ENCODE measurements at regions not wholly inside any gene's neighbourhood (a gene's known extent, or its start where the extent isn't known, plus 50 kb on each side); places are given as distances from the start of the nearest gene placed in this dataset.

- Mint-ChIP-seq H3K27me3 (no peaks in the 10 kb centered on the region), H3K4me3 (no peak overlapping the region), H3K27ac (no peak overlapping the region), H3K9me3 (peaks cover 4 to 28% (median 13%) of the 10 kb centered on the region in 5 donors), H3K36me3 (peaks cover 0 to 2% (median 0%) of the 10 kb centered on the region in 3 donors), H3K4me1 (no peaks in the 10 kb centered on the region)
- no peaks in the 10 kb centered on the region for H3K27me3 ChIP-seq (ENCODE audit: insufficient read depth, low read length, poor library complexity, severe bottlenecking)
- no peak overlapping the region for H3K27ac ChIP-seq (ENCODE audit: low read depth, low read length)
- no peaks in the 10 kb centered on the region for H3K4me1 ChIP-seq (ENCODE audit: insufficient read depth, low read length)
- no peak overlapping the region for H3K4me3 ChIP-seq (ENCODE audit: low read length)
- no peaks in the 10 kb centered on the region for H3K9me3 ChIP-seq (ENCODE audit: low read length)
- no peaks in the 10 kb centered on the region for H3K36me3 ChIP-seq (ENCODE audit: insufficient read depth, low read length)
- CTCF ChIA-PET = no interaction called here
- POLR2A ChIA-PET = no interaction called here
- no peak for DNase-seq
These were observed 546.1 kb downstream of the GBA3 start for GRCh38 chr4:23238848-23239247.

- Mint-ChIP-seq H3K36me3 (peaks cover 0 to 2% (median 0%) of the 10 kb centered on the region in 3 donors), H3K27me3 (no peaks in the 10 kb centered on the region), H3K4me3 (no peak overlapping the region), H3K27ac (no peak overlapping the region), H3K9me3 (peaks cover 2 to 30% (median 11%) of the 10 kb centered on the region in 5 donors), H3K4me1 (no peaks in the 10 kb centered on the region)
- H3K36me3 ChIP-seq (ENCODE audit: insufficient read depth, low read length) = no peaks in the 10 kb centered on the region
- POLR2A ChIA-PET = no interaction called here
- CTCF ChIA-PET = no interaction called here
- no peak for DNase-seq
- H3K4me3 ChIP-seq (ENCODE audit: low read length) = no peak overlapping the region
- H3K4me1 ChIP-seq (ENCODE audit: insufficient read depth, low read length) = no peaks in the 10 kb centered on the region
- no peaks in the 10 kb centered on the region for H3K27me3 ChIP-seq (ENCODE audit: insufficient read depth, low read length, poor library complexity, severe bottlenecking)
- H3K9me3 ChIP-seq (ENCODE audit: low read length) = no peaks in the 10 kb centered on the region
- no peak overlapping the region for H3K27ac ChIP-seq (ENCODE audit: low read depth, low read length)
These were observed 545.0 kb downstream of the GBA3 start for GRCh38 chr4:23237771-23238170.

GRCh38 chr4:23235628-23236390 lies 543.1 kb downstream of the GBA3 start:
- H3K27me3 ChIP-seq (ENCODE audit: insufficient read depth, low read length, poor library complexity, severe bottlenecking) = no peaks in the 10 kb centered on the region
- H3K4me1 ChIP-seq (ENCODE audit: insufficient read depth, low read length) = no peaks in the 10 kb centered on the region
- ChIA-PET POLR2A (no interaction called here), CTCF (no interaction called here)
- H3K36me3 Mint-ChIP-seq = no peaks in the 10 kb centered on the region
- no peaks in the 10 kb centered on the region for H3K4me1 Mint-ChIP-seq
- no peak overlapping the region for H3K27ac ChIP-seq (ENCODE audit: low read depth, low read length)
- H3K4me3 Mint-ChIP-seq = no peak overlapping the region
- H3K27me3 Mint-ChIP-seq = no peaks in the 10 kb centered on the region
- H3K4me3 ChIP-seq (ENCODE audit: low read length) = no peak overlapping the region
- no peak overlapping the region for H3K27ac Mint-ChIP-seq
- no peak for DNase-seq
- no peaks in the 10 kb centered on the region for H3K9me3 ChIP-seq (ENCODE audit: low read length)
- no peaks in the 10 kb centered on the region for H3K36me3 ChIP-seq (ENCODE audit: insufficient read depth, low read length)
- H3K9me3 Mint-ChIP-seq = peaks cover 2 to 44% (median 6%) of the 10 kb centered on the region in 5 donors

GRCh38 chr4:23234716-23235115 lies 542.0 kb downstream of the GBA3 start:
- DNase-seq = no peak
- H3K4me3 Mint-ChIP-seq = no peak overlapping the region
- H3K27ac Mint-ChIP-seq = no peak overlapping the region
- H3K27me3 Mint-ChIP-seq = no peaks in the 10 kb centered on the region
- Histone ChIP-seq H3K27me3 (ENCODE audit: insufficient read depth, low read length, poor library complexity, severe bottlenecking) (no peaks in the 10 kb centered on the region), H3K36me3 (ENCODE audit: insufficient read depth, low read length) (no peaks in the 10 kb centered on the region), H3K4me1 (ENCODE audit: insufficient read depth, low read length) (no peaks in the 10 kb centered on the region), H3K9me3 (ENCODE audit: low read length) (no peaks in the 10 kb centered on the region), H3K27ac (ENCODE audit: low read depth, low read length) (no peak overlapping the region), H3K4me3 (ENCODE audit: low read length) (no peak overlapping the region)
- ChIA-PET POLR2A (no interaction called here), CTCF (no interaction called here)
- no peaks in the 10 kb centered on the region for H3K36me3 Mint-ChIP-seq
- no peaks in the 10 kb centered on the region for H3K4me1 Mint-ChIP-seq
- peaks cover 0 to 36% (median 3%) of the 10 kb centered on the region in 5 donors for H3K9me3 Mint-ChIP-seq

- H3K4me3 ChIP-seq (ENCODE audit: low read length) = no peak overlapping the region
- no peaks in the 10 kb centered on the region for H3K36me3 ChIP-seq (ENCODE audit: insufficient read depth, low read length)
- Mint-ChIP-seq H3K9me3 (peaks cover 0 to 36% (median 3%) of the 10 kb centered on the region in 5 donors), H3K27ac (no peak overlapping the region), H3K4me3 (no peak overlapping the region), H3K4me1 (no peaks in the 10 kb centered on the region), H3K27me3 (no peaks in the 10 kb centered on the region), H3K36me3 (no peaks in the 10 kb centered on the region)
- ChIA-PET POLR2A (no interaction called here), CTCF (no interaction called here)
- no peaks in the 10 kb centered on the region for H3K4me1 ChIP-seq (ENCODE audit: insufficient read depth, low read length)
- H3K27ac ChIP-seq (ENCODE audit: low read depth, low read length) = no peak overlapping the region
- H3K9me3 ChIP-seq (ENCODE audit: low read length) = no peaks in the 10 kb centered on the region
- H3K27me3 ChIP-seq (ENCODE audit: insufficient read depth, low read length, poor library complexity, severe bottlenecking) = no peaks in the 10 kb centered on the region
- no peak for DNase-seq
These were observed 541.3 kb downstream of the GBA3 start for GRCh38 chr4:23234018-23234417.

GRCh38 chr4:23233596-23233995 lies 540.9 kb downstream of the GBA3 start:
- Histone ChIP-seq H3K4me3 (ENCODE audit: low read length) (no peak overlapping the region), H3K9me3 (ENCODE audit: low read length) (no peaks in the 10 kb centered on the region)

GRCh38 chr4:23232987-23233386 lies 540.2 kb downstream of the GBA3 start:
- no peaks in the 10 kb centered on the region for H3K36me3 Mint-ChIP-seq
- no peaks in the 10 kb centered on the region for H3K27me3 Mint-ChIP-seq
- H3K9me3 Mint-ChIP-seq = peaks cover 0 to 32% (median under 1%) of the 10 kb centered on the region in 5 donors
- H3K36me3 ChIP-seq (ENCODE audit: insufficient read depth, low read length) = no peaks in the 10 kb centered on the region
- DNase-seq = no peak
- no peaks in the 10 kb centered on the region for H3K4me1 ChIP-seq (ENCODE audit: insufficient read depth, low read length)
- H3K27me3 ChIP-seq (ENCODE audit: insufficient read depth, low read length, poor library complexity, severe bottlenecking) = no peaks in the 10 kb centered on the region
- CTCF ChIA-PET = interaction anchor here (1.0 kb wide), 1 partner anchor 8 kb away, joined by 3 read pairs; no protein-coding TSS in a partner anchor
- POLR2A ChIA-PET = no interaction called here
- no peak overlapping the region for H3K27ac ChIP-seq (ENCODE audit: low read depth, low read length)
- no peaks in the 10 kb centered on the region for H3K4me1 Mint-ChIP-seq
- H3K4me3 Mint-ChIP-seq = no peak overlapping the region
- H3K4me3 ChIP-seq (ENCODE audit: low read length) = no peak overlapping the region
- H3K27ac Mint-ChIP-seq = peak overlapping the region in 1 of 8 donors; percentile 15
- H3K9me3 ChIP-seq (ENCODE audit: low read length) = no peaks in the 10 kb centered on the region

More at GRCh38 chr4:23233596-23233995, 540.9 kb downstream of the GBA3 start:
- no peaks in the 10 kb centered on the region for H3K4me1 ChIP-seq (ENCODE audit: insufficient read depth, low read length)
- H3K4me3 Mint-ChIP-seq = no peak overlapping the region
- DNase-seq = no peak
- POLR2A ChIA-PET = no interaction called here
- no peaks in the 10 kb centered on the region for H3K36me3 ChIP-seq (ENCODE audit: insufficient read depth, low read length)
- no peak overlapping the region for H3K27ac Mint-ChIP-seq
- CTCF ChIA-PET = no interaction called here
- no peaks in the 10 kb centered on the region for H3K36me3 Mint-ChIP-seq
- H3K27me3 Mint-ChIP-seq = no peaks in the 10 kb centered on the region
- no peaks in the 10 kb centered on the region for H3K4me1 Mint-ChIP-seq
- no peaks in the 10 kb centered on the region for H3K27me3 ChIP-seq (ENCODE audit: insufficient read depth, low read length, poor library complexity, severe bottlenecking)
- H3K9me3 Mint-ChIP-seq = peaks cover 0 to 32% (median 0%) of the 10 kb centered on the region in 5 donors
- no peak overlapping the region for H3K27ac ChIP-seq (ENCODE audit: low read depth, low read length)

GRCh38 chr4:23225564-23225963 lies 532.8 kb downstream of the GBA3 start:
- Histone ChIP-seq H3K27me3 (ENCODE audit: insufficient read depth, low read length, poor library complexity, severe bottlenecking) (no peaks in the 10 kb centered on the region), H3K4me1 (ENCODE audit: insufficient read depth, low read length) (no peaks in the 10 kb centered on the region), H3K27ac (ENCODE audit: low read depth, low read length) (no peak overlapping the region), H3K9me3 (ENCODE audit: low read length) (no peaks in the 10 kb centered on the region), H3K4me3 (ENCODE audit: low read length) (no peak overlapping the region), H3K36me3 (ENCODE audit: insufficient read depth, low read length) (no peaks in the 10 kb centered on the region)
- ChIA-PET POLR2A (no interaction called here), CTCF (no interaction called here)
- Mint-ChIP-seq H3K4me1 (no peaks in the 10 kb centered on the region), H3K27me3 (no peaks in the 10 kb centered on the region), H3K27ac (no peak overlapping the region), H3K4me3 (no peak overlapping the region), H3K9me3 (peaks cover 5 to 14% (median 9%) of the 10 kb centered on the region in 5 donors), H3K36me3 (no peaks in the 10 kb centered on the region)
- no peak for DNase-seq
